ENCODE measurements at regions not wholly inside any gene's neighbourhood (a gene's known extent, or its start where the extent isn't known, plus 50 kb on each side); places are given as distances from the start of the nearest gene placed in this dataset.

GRCh38 chrX:25810202-25810601, 327.9 kb upstream of the MAGEB18 start:
- no peak for TF ChIP-seq EP300 (IDR thresholded peaks at IDR 0.05)
- no peak for TF ChIP-seq CTCF (IDR thresholded peaks at IDR 0.05)
- TF ChIP-seq POLR2A (IDR thresholded peaks at IDR 0.05) = no peak

All from upper lobe of left lung (tissue), 4 donors.